HG03342 (cell line): ENCODE measurements at regions not wholly inside any gene's neighbourhood (a gene's known extent, or its start where the extent isn't known, plus 50 kb on each side); places are given as distances from the start of the nearest gene placed in this dataset.

ENCODE experiments used
- ATAC-seq: cut with Tn5 transposase; IDR thresholded peaks from one replicate; pipeline ENCODE4 v1.9.1; 2021; ENCODE audit warnings: mild to moderate bottlenecking, moderate library complexity; ENCODE audit not compliant: unreplicated experiment

DNA sequence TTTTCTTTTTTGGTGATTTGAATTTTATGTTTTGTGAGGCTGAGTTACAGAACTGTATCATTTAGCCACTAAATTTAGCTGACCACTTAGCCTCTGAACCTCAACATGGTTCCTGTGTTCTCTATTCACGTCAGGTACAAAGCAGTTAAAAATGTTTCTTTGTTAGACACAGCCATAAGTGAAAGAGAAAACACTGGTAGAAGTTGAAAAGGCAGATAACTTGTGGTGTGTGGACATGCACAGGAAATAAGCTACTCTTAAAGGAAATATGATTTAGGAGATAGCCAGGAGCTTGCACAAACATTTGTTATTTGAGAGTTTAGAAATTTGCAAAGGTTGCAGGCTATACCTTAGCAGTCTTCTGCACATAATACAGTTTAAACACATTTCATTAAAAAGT lies 171.0 kb upstream of the RPS6KA3 start:
- no peak for ATAC-seq

DNA sequence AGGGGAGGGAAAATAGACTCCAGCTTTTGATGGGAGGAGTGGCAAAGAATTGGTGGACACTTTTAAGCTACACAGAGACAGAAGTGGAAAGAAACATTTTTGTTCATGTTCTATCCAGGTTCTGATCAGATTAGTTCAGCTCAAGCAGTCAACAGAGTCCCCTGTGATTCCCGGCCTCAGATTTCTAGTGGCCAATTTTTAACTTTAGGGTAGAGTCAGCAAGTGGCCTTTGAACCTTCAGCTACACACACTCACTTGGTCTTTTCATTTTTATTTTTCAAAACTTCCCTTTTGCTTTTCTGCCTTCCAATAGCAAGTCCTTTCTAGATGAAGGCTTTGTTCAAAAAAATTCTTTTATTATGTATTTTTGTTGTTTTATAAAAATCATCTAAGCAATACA lies 169.2 kb upstream of the RPS6KA3 start:
- ATAC-seq: no peak

DNA sequence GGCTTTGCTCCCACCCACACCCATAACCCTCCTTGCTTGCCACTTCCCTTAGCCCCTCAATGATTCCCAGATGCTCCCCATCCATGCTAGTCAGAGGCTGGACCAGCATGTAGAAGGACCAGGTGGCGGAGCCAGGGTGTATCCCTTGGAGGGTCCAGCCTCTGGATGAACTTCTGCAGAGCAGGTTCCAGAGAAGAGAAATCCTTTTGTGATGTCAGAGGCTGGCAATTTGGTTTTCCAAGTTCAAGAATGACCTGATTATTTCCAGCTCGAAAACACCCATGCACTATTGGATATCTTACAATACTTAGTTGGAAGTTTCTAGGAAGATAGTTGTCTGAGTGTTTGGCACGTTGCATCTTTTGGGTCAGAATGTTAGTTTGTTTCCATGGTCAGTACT lies 168.3 kb upstream of the RPS6KA3 start:
- no peak for ATAC-seq

DNA sequence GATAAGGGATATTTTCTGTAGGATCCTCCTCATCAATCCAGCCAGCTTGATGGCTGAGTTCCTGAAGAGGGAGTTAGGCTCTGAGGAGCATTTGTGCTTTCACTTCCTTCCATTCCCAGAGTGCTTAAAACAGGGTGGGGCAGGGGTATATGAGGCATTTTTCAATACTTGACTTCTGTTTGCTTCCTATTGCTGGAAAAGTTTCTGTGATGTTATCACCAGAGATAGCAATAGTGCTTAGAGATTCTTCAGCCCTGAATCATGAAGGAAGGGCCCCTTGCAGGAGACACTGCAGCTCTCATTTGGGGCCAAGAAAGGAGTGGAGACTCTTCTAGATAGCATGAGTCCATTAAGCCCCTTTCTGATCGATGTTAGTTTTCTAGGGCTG lies 166.7 kb upstream of the RPS6KA3 start:
- ATAC-seq: no peak

DNA sequence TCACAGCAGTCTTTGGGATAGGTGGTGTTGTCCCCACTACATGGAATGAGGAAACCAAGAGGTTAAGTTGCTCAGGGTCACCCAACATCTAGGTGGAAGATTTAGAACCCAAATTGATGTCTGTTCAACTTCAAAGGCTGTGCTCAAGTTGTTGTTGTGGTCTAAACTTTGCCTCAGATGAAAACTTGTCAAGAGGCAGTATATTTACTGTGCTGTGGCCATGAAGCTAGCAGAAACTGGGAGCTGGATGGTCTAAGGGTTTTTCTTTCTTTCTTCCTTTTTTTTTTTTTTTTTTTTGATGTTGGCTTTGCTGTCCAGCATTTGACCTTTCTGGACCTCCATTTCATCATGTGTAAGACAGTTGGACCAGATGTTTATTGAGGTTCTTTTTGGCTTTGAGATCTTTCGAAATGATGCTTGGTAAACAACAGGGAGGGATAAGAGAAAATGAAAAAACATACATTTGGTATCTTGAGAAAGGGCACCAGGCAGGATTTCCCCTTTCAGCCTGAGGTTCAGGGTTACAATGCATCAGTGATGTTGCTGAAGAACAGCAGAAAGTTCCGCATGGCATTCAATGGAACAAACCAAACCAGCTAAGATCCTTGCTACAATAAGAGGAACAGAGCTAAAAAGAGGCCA lies 166.2 kb upstream of the RPS6KA3 start:
- no peak for ATAC-seq

DNA sequence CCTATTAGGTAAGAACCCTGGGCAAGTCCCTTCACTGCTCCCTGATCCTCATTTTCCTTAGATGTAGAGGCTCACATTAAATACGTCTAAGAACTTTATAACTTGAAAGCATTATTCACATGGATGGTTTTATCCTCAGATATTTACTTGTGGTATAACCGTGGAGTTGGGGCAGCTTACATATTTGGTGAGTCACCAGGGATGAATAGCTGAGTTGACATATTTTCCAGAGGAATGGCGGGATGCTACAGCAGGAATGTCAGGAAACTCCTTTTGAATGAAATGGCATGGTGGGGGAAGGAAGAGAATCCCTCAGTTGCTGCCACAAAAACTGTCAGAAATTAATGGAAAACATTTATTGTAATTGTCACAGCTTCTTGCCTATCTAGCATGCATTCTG lies 165.3 kb upstream of the RPS6KA3 start:
- no peak for ATAC-seq

DNA sequence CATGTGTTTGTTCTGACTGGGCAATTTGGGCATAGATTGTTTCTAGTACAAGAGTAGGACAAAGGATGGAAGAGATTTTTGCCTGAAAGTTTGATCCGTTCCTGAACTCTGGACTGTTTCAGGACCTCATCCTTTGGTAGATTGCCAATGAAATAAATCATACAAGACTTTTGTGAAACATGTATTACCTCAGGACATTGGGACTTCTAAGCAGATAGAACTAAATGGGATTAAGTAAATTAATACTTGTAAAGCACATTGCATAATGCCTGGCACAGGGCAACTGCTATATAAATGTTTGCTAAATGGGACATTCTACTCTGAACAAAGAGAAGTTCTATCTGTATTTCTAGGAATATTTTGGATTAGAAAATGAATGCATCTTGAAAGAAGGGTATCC lies 164.8 kb upstream of the RPS6KA3 start:
- ATAC-seq: no peak

DNA sequence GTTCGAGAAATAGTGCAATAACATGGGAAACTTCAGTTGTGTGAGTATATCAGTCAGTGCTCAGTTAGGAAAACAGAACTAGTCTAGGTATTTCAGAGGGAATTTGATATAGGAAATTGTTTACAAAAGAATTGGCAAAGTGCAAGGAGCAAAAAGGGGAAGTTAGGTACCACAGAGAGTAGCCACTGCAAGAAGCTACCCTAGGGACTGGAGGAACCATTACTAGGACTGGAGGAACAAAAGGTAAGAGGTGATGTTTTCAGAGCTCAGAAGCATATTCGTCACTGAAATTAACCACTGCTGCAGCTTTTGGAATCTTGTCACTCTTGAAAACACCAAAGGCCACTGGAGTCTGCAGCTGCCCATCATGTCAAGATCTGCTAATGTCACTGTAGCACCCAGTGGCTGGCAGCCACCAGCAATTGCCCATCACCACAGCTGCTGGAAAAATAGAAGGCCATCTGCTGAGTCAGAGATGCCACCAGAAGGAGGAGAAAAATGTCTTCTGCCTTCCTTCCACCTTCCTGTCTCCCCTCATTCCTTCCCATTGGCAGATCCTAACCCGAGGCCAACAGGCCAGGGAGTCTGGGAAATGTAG lies 160.6 kb upstream of the RPS6KA3 start:
- ATAC-seq: peak; percentile 88

DNA sequence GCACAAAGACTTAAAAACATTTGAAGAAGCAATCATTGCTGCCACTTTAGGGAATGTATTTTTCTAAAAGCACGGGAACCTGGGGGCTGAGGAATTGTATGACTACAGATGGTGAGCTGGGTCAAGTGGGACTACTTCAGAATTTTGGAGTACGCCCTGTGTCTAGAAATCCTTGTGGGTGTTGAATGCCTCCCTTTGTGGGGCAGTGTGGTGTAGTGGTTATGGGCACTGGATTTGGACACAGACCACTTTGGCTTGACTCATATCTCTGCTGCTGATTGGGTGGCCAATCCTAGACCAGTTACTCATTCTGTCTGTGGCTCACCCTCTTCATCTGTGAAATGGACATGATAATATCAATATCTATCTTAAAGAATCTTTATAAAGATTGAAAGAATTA lies 155.0 kb upstream of the RPS6KA3 start:
- no peak for ATAC-seq

DNA sequence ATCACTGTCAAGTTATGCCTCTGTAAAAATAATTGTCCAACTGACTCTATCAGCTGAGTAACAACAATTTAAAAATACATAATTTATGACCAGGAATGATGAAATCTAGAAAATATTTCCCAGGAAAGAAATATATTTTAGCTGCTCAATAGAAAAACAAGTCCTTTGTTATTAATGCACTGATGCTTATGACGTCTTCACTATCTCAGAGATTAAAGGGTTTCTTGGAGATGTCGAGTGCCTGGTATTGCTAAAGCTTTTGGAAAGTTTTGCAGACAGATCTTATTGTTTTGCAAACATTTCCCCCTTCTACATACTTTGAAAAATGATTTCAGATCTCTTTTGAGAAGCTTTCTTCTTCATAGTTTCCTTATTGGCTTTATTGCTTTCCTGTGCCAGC lies 154.6 kb upstream of the RPS6KA3 start:
- no peak for ATAC-seq

DNA sequence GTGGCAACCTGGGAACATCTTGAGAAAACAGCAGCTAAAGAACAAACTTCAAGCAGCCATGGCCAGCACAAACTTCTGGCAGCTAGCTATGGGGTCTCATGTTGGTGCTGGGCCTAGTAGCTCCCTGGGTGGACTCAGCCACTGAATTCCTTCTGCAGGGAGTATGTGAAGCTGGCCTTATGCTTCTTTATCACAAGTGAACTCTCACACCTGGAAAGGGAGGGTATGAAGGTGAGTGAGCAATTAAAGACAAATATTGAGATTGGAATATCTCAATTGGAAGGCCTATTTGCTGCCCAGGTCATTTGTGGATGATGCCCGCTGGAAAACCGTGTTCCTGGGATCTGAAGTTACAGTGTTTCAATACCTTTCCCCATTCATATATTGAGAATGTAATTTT lies 153.3 kb upstream of the RPS6KA3 start:
- no peak for ATAC-seq

DNA sequence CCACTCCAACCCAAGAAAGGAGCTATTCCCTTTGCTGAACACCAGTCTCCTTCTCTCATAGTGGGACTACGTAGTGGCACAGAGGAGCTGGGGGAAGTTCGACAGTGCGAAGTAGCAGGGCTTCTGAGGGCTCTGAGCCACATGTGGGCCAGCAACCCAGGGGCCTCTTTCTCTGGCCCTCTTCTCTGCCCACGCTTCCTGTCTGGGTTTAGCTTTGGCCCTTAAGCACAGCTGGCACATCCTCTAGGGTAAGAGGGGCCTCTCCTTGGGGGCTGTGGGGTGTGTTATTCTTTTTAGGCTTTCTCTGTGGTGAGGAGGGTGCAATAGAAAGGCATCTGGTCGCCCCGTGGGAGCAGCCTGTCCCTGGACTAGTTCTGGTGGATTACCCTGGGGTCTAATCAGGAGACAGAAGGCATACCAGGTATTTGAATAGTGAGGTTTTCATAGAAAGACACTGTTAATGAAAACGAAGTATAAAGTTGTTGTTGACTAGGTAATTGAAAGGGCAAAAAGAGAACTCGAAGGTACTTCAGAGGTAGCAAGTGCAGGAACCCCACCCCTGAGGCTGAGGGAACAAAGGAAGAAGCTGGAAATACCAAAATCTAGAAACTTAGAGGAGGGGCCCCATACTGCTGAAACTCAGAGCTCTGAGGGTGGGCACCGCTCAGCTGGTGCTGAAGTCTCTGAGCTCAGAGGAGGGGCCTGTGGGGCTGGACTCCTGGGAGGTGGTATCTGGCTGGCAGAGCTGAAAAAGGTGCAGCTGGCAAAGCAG lies 151.9 kb upstream of the RPS6KA3 start:
- ATAC-seq: peak; percentile 56

DNA sequence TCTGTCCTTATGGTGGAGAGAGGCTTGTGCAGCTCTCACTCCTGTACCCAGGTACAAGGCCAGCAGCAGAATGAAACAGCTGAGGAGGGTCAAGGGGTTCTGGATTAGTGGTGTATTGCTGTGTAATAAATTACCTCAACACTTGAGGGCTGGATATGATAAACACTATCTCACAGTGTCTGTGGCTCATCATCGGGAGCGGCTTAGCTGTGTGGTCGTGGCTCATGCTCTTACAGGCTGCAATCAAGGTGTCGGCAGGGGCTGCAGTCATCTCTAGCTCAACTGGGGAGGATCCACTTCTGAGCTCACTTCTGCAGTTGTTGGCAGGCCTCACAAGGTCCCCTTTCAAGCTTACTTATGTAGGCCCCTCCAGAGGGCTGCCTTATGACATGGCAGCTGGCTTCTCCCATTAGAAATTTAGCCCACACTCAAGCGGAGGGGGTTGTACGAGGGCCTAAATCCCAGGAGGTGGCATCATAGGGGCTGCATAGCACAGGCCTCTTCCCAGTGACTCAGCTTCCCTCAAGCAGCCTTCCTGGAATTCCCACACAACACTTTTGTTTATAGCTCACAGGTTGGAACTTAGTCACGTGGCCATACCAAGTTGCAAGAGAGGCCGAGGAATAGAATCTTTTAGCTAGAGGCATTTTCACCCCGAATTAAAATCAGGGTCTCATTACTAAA lies 148.2 kb upstream of the RPS6KA3 start:
- no peak for ATAC-seq

DNA sequence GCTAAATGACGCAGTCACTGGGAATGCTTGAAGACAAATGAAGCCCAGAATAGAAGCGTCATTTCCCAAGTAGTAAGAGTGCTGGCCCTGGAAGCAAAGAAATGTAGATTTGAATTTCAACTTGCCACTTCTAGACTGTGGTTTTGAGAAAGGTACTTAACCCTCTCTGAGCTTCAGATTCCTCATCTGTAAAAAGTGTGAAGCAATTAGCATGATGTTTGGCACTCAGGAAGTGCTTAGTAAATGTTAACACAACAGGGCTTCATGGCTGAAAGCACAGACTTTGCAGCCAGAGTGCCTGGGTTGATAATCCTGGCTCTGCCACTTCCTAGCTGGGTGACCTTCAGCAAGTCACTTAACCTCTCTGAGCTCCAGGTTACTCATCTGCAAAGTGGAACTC lies 147.4 kb upstream of the RPS6KA3 start:
- no peak for ATAC-seq

DNA sequence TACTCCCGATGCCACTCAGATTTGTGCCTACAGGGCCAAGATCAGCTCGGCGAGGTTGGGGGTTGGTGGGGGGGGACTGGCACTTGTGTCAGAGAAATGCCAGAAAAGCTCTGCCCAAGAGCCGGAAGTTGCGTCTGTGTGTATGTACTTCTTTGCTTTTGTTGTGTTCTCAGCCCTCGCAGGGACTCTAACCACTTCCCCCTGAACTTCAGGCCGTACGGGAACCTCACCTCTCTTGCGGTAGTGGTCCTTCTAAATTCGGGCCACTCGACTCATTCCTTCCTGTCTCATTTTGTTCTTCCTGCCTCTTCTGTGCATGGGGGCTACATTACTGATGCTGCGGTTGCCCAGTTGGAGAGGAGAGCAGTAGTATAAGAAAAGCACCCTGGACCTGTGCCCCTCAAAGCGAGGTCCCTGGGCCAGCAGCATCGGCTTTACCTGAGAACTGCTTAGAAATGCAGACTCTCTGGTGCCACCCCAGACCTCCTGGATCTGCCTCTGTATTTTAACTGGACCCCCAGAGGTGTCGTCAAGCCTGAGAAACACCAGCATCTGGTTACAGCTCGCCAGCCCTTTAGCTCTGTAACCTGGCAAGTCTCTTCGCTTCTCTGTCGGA lies 146.3 kb upstream of the RPS6KA3 start:
- peak; percentile 86 for ATAC-seq

DNA sequence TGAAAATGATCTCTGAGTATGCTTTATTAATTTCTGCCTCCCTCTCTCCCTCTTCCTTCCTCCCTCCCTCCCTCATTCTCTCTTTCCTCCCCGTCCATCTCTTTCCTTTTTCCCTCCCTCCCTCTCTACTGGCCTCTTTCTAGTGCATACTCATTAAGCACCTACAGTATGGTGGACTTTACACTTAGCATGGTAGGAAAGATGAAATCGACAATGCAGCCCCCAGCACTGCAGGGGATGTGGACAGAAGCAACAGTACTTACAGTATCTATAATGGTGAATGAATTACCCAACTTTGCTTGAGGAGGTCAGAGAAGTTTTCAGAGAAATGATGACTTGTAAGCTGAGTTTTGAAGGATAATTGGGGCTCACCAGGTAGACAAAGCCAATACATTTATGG lies 143.8 kb upstream of the RPS6KA3 start:
- ATAC-seq: no peak

DNA sequence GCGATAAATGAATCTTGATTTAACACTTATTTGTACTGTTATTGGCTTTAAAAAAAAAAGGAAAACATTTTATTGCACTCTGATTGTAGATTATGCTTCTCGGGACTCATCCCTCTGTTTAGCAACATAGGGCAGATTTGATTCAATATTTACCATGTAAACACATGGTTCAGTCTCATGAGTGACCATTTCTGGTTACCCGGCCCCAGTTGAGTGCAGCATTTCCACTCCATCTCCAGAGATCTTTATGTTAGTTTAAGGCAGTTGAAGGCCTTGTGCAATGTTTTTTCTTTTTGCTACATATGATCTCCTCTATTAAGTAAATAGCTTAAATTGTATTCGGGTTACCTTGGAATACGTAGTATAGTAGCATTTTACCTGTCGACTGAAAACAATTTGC lies 143.3 kb upstream of the RPS6KA3 start:
- no peak for ATAC-seq

DNA sequence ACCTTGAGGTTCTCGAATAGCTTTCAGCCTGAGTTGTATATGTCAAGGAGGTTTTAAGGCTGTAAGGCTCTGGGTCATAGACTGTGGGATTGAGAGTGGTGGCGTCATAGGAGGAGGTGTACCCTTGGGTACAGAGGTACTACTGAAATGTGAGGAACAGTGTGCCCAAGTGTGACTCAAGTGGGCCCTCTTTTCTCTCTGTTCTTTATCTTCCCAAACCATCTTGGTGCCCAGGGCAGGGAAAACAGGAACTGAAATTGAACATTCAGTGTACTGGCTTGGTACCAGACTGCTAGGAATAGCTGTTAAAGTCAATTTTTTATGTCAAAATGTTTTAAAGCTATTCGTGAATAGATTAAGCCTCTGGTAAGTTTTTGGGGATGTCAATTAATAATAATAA lies 136.2 kb upstream of the RPS6KA3 start:
- no peak for ATAC-seq

DNA sequence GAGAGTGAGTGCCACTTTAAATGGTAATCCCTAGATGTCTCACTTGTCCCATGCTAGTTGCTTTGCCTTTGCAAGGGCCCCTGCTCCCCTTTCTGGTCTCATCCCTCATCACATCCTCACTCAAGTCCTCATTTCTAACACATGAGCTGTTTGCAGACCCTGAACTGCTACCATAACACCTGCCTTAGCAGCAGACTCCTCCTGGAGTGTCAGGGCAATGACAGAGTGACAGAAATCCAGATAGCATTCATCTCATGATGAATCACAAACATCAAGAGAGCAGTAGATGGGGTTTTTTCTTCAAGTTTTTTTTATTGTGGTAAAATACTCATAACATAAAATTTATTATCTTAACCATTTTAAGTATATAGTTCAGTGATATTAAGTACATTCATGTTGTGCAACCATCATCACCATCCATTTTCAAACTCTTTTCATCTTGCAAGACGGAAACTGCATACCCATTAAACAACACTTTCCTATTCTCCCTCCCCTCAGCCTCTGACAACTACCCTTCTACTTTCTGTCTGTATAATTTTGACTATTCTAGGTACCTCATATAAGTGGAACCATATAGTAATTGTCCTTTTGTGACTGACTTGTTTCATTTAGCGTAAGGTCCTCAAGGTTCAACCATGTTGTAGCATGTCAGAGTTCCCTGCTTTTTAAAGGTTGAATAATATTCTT lies 133.2 kb upstream of the RPS6KA3 start:
- no peak for ATAC-seq

DNA sequence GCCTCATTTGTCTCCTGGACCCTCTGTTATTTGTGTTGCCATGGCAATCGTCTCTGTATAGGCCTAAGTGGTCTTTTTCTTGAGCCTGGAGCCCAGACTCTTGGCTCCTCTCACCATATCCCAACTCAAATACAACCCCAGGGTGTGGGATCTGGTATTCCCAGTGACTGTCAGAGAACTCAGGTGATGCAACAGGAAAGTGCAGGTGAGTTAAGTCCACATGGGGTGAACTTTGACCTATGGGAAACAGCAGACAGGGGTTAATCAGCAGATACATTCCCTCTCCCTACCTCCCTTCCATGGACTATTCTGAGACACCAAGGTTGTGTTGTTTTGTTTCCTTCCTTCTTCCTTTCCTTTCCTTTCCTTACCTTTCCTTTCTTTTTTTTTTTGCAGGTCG lies 130.9 kb upstream of the RPS6KA3 start:
- no peak for ATAC-seq

DNA sequence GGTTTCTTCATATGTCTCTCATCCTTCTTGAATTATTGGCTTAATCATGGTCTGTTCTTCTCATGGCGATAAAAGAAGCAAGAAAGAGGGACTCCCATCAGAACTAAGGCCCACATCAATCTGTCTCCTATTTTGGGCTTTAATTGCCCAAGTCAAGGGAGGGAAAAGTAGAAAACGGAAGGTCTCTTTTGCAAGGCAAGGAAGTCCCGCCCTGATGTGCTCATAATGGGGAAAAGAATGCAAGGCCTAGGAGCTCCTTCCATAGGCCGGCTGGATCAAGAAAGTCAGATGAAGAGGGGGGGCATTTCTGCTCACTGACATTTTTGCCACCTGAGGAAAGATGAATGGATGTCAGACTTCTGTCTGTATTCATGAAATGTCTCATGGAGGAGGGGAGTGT lies 127.7 kb upstream of the RPS6KA3 start:
- no peak for ATAC-seq
